Adrenal gland (tissue), 9 donors: ENCODE measurements at regions not wholly inside any gene's neighbourhood (a gene's known extent, or its start where the extent isn't known, plus 50 kb on each side); places are given as distances from the start of the nearest gene placed in this dataset.
"Not testable (repeated sequence)": the region's sequence is repeated elsewhere in the genome, so short reads cannot be mapped to it uniquely, and the experiment has no call there.

ENCODE experiments used
- DNase-seq, 7 donors: peaks; one replicate each; pipeline ENCODE4 v3.0.0-alpha.2; 2019 to 2020
- H3K27ac ChIP-seq, 5 donors: fragments of 200-600 bp; sonication (generic) in 4 of 5; 1 replicate in 3 of 5; 2 replicates in 2 of 5; pipeline versions ENCODE4 v1.5.1 to v1.8.0; 2016 to 2020; ENCODE audit warnings: mild to moderate bottlenecking in 1 of 5
- H3K27me3 ChIP-seq: fragments of 200-600 bp; 2 replicates; pipeline ENCODE4 v1.8.0; 2021
- H3K36me3 ChIP-seq, 2 donors: fragments of 200-600 bp; replicated peaks in 1 of 2; 1 replicate in 1 of 2; 2 replicates in 1 of 2; pipeline versions ENCODE4 v1.5.1 to v1.8.0; 2018 to 2022
- H3K4me1 ChIP-seq, 2 donors: fragments of 200-600 bp; replicated peaks in 1 of 2; 1 replicate in 1 of 2; 2 replicates in 1 of 2; pipeline versions ENCODE4 v1.5.1 to v1.8.0; 2018 to 2021
- H3K4me3 ChIP-seq, 4 donors: fragments of 200-600 bp; sonication (generic) in 3 of 4; one replicate each; pipeline ENCODE4 v1.5.1; 2016 to 2018
- H3K9me3 ChIP-seq, 3 donors: fragments of 200-600 bp; sonication (generic) in 1 of 3; replicated peaks in 1 of 3; 1 replicate in 2 of 3; 2 replicates in 1 of 3; pipeline versions ENCODE4 v1.5.1 to v1.8.0; 2016 to 2021
- CTCF ChIP-seq, 6 experiments: fragments of 450-650 bp in 4 of 6; fragments of 200-600 bp in 2 of 6; sonication (generic) in 1 of 6; IDR thresholded peaks; 1 replicate in 5 of 6; 2 replicates in 1 of 6; pipeline versions ENCODE4 v1.5.1 to v1.8.0; 2016 to 2021; ENCODE audit warnings: antibody characterized with exemption in 6 of 6, mild to moderate bottlenecking in 2 of 6, moderate library complexity in 1 of 6
- POLR2A ChIP-seq, 2 donors: fragments of 450-650 bp; IDR thresholded peaks; one replicate each; pipeline ENCODE4 v1.6.1; 2017; ENCODE audit warnings: antibody characterized with exemption in 2 of 2, mild to moderate bottlenecking in 2 of 2, moderate library complexity in 1 of 2
- WGBS, 4 donors: extraction: QIAGEN DNeasy Blood & Tissue Kit in 2 of 4; methylation state at CpG; one replicate each; pipeline versions ENCODE4 v1.1.5 to v1.1.7; 2013 to 2017; 5-methylcytosine and 5-hydroxymethylcytosine counted together
- intact Hi-C, 2 donors: fragments of 100-400 bp; cut with DNase I; formaldehyde crosslinking; loops; one replicate each; pipeline versions ENCODE4 v1.14.1 to v1.15.0; 2022 to 2023
- donor health status: healthy with polysubstance abuse.
- donor health status: Bipolar disorder and iron deficiency.
- donor health status: DM: yes; HTN: yes; CAD: no.
- donor health status: DM: no; HTN: no; CAD: no.
- donor health status: DM: no; HTN: no; CAD: no.

GRCh38 chr4:77248805-77249204, 91.8 kb downstream of the CCNG2 start:
- TF ChIP-seq CTCF (IDR thresholded peaks at IDR 0.05) (no peak), POLR2A (IDR thresholded peaks at IDR 0.05) (no peak)
- 55 to 82% (median 74%) methylated on average over 4 of the region's 4 CpGs for WGBS, 4 donors
- Histone ChIP-seq H3K27ac (no peak overlapping the region), H3K27me3 (no peaks in the 10 kb centered on the region), H3K9me3 (no peaks in the 10 kb centered on the region), H3K4me3 (no peak overlapping the region), H3K4me1 (no peaks in the 10 kb centered on the region), H3K36me3 (no peaks in the 10 kb centered on the region)
- DNase-seq: no peak
- intact Hi-C loops: loop anchor here in 1 of 2 donors (10.0 kb wide), 1 partner anchor 346 kb away; no protein-coding TSS in a partner anchor

- H3K36me3 ChIP-seq: no peaks in the 10 kb centered on the region
- H3K27me3 ChIP-seq: no peaks in the 10 kb centered on the region
- intact Hi-C loops: no loop called here
- DNase-seq: no peak
- H3K9me3 ChIP-seq: no peaks in the 10 kb centered on the region
- H3K4me1 ChIP-seq: no peaks in the 10 kb centered on the region
- whole genome bisulfite sequencing, 4 donors: 50 to 64% (median 63%) methylated on average over 3 of the region's 3 CpGs
- no peak overlapping the region for H3K4me3 ChIP-seq
- no peak for TF ChIP-seq CTCF (IDR thresholded peaks at IDR 0.05)
- TF ChIP-seq POLR2A (IDR thresholded peaks at IDR 0.05): no peak
- no peak overlapping the region for H3K27ac ChIP-seq
These were observed 94.7 kb downstream of the CCNG2 start for GRCh38 chr4:77251751-77252150.

- no peak for DNase-seq
- Histone ChIP-seq H3K9me3 (no peaks in the 10 kb centered on the region), H3K36me3 (no peaks in the 10 kb centered on the region), H3K27ac (no peak overlapping the region), H3K27me3 (no peaks in the 10 kb centered on the region), H3K4me1 (no peaks in the 10 kb centered on the region), H3K4me3 (no peak overlapping the region)
- no peak for TF ChIP-seq POLR2A (IDR thresholded peaks at IDR 0.05)
- TF ChIP-seq CTCF (IDR thresholded peaks at IDR 0.05): no peak
- intact Hi-C loops: no loop called here
- 76 to 90% (median 80%) methylated on average over 2 of the region's 2 CpGs for WGBS, 4 donors
These were observed 106.2 kb downstream of the CCNG2 start for GRCh38 chr4:77263247-77263646.

- 20 to 79% (median 63%) methylated on average over 4 of the region's 4 CpGs for WGBS, 4 donors
These were observed 107.0 kb downstream of the CCNG2 start for GRCh38 chr4:77263976-77264375.

GRCh38 chr4:77264826-77265225, 107.8 kb downstream of the CCNG2 start:
- Histone ChIP-seq H3K4me1 (no peaks in the 10 kb centered on the region), H3K9me3 (no peaks in the 10 kb centered on the region)
- WGBS, 4 donors: 51 to 69% (median 60%) methylated on average over 2 of the region's 2 CpGs

More at GRCh38 chr4:77263976-77264375, 107.0 kb downstream of the CCNG2 start:
- H3K9me3 ChIP-seq, H3K4me3 ChIP-seq, DNase-seq, H3K27me3 ChIP-seq, H3K36me3 ChIP-seq, H3K27ac ChIP-seq, intact Hi-C loops, H3K4me1 ChIP-seq: not testable (repeated sequence)

More at GRCh38 chr4:77264826-77265225, 107.8 kb downstream of the CCNG2 start:
- Histone ChIP-seq H3K4me3 (no peak overlapping the region), H3K27me3 (no peaks in the 10 kb centered on the region), H3K27ac (no peak overlapping the region), H3K36me3 (no peaks in the 10 kb centered on the region)
- no peak for DNase-seq
- TF ChIP-seq POLR2A (IDR thresholded peaks at IDR 0.05): no peak
- TF ChIP-seq CTCF (IDR thresholded peaks at IDR 0.05): no peak
- intact Hi-C loops: no loop called here
